WI38 (cell line): ENCODE measurements at regions not wholly inside any gene's neighbourhood (a gene's known extent, or its start where the extent isn't known, plus 50 kb on each side); places are given as distances from the start of the nearest gene placed in this dataset.
"Not testable (repeated sequence)": the region's sequence is repeated elsewhere in the genome, so short reads cannot be mapped to it uniquely, and the experiment has no call there.

ENCODE experiments used
- H3K4me3 ChIP-seq: 2 replicates; pipeline ENCODE4 v1.5.1; 2011; ENCODE audit warnings: low read depth, mild to moderate bottlenecking, control low read depth, low read length
- TF ChIP-seq, protein P1 (sequence below): IDR thresholded peaks from 2 replicates; pipeline ENCODE4 v1.5.1; 2012; ENCODE audit warnings: low read depth, mild to moderate bottlenecking, control low read depth, low read length

DNA sequence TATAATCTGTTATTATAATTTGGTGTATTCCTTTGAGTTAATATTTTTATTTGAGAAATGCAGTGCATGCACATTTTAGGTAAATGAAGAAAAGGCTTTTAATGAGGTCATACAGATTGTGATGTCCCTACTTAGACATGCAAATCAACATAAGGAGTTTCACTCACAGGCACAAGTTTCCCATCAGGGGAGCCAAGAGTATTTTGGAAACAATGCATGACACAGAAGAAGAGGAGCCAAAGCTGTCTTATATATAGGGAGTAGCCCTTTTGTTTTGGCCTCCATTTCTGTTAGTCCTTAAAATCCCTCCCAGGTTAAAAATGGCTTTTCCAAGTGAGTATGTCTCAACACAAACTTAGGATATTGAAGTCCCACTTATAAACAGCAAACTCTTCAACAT, 703.4 kb upstream of the ANKRD30A start:
- TF ChIP-seq, protein P1, sequence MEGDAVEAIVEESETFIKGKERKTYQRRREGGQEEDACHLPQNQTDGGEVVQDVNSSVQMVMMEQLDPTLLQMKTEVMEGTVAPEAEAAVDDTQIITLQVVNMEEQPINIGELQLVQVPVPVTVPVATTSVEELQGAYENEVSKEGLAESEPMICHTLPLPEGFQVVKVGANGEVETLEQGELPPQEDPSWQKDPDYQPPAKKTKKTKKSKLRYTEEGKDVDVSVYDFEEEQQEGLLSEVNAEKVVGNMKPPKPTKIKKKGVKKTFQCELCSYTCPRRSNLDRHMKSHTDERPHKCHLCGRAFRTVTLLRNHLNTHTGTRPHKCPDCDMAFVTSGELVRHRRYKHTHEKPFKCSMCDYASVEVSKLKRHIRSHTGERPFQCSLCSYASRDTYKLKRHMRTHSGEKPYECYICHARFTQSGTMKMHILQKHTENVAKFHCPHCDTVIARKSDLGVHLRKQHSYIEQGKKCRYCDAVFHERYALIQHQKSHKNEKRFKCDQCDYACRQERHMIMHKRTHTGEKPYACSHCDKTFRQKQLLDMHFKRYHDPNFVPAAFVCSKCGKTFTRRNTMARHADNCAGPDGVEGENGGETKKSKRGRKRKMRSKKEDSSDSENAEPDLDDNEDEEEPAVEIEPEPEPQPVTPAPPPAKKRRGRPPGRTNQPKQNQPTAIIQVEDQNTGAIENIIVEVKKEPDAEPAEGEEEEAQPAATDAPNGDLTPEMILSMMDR: no peak
- no peak overlapping the region for H3K4me3 ChIP-seq

DNA sequence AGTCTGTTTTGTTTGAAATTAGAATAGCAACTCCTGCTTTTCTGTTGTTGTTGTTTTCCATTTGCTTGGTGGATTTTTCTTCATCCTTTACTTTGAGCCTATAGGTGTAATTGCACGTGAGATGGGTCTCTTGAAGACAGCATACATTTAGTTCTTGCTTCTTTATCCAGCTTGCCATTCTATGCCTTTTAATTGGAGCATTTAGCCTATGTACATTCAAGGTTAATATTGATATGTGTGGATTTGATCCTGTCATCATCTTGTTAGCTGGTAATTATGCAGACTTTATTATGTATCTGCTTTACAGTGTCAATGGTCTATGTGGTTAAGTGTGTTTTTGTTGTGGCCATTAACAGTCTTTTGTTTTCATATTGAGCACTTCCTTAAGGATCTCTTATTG, 708.9 kb upstream of the ANKRD30A start:
- TF ChIP-seq, protein P1: no peak
- H3K4me3 ChIP-seq: no peak overlapping the region

DNA sequence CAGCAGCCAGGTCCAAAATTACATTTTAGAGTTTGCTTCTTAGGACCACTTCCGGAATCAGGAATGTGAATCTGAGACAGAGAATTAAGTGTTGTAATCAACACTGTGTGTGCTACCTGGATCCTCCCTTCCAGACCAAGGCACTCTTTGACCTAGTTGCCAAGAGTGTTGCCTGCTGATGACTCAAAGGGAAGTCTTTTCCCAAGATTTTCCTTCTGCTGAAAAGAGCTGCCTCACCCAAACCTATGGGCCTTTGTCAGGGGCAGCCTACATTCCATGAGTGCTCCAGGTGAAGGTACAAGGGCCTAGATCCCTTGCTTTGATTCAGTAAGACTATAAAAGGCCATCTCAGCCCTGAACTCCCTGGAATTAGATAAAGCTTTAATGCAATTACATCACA, 712.5 kb upstream of the ANKRD30A start:
- no peak overlapping the region for H3K4me3 ChIP-seq
- TF ChIP-seq, protein P1: no peak

DNA sequence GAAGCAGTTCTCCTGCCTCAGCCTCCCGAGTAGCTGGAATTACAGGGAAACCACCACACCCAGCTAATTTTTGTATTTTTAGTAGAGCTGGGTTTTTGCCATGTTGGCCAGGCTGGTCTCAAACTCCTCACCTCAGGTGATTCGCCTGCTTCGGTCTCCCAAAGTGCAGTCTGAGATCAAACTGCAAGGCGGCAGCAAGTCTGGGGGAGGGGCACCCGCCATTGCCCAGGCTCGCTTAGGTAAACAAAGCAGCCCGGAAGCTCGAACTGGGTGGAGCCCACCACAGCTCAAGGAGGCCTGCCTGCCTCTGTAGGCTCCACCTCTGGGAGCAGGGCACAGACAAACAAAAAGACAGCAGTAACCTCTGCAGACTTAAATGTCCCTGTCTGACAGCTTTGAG, 725.2 kb upstream of the ANKRD30A start:
- not testable (repeated sequence) for H3K4me3 ChIP-seq

DNA sequence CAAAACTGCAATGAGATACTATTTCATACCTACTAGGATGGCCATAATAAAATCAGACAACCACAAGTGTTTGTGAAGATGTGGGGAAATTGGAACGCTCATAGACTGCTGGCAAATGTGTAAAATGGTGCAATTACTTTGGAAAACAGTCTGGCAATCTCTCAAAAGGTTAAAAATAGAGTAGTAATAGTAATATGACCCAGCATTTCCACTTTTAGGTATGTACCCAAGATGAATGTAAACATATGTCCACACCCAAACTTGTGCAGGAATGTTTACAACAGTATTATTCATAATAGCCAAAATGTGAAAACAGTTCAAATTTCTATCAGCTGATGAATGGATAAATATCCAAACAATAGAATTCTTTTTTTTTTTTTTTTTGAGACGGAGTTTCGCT, 731.6 kb upstream of the ANKRD30A start:
- no peak overlapping the region for H3K4me3 ChIP-seq
- TF ChIP-seq, protein P1: no peak

DNA sequence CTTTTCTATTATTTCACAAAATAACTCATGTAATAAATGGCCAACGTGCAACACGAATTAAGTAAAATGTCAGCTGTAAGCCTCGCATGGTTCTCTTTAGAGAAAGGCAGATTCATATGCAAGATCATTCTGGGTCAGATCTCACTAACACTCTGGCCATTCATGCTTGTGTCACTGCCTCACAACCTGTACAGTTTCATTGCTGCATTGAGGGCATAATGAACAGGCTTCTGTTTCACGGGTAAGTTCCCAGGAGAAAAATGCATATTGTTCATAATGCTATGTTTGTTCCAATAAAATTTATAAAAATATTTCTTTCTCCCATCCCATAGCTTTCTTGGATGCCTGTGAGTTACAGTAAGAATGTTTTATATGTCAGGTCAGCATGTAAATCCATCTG, 734.0 kb upstream of the ANKRD30A start:
- TF ChIP-seq, protein P1: no peak
- no peak overlapping the region for H3K4me3 ChIP-seq

DNA sequence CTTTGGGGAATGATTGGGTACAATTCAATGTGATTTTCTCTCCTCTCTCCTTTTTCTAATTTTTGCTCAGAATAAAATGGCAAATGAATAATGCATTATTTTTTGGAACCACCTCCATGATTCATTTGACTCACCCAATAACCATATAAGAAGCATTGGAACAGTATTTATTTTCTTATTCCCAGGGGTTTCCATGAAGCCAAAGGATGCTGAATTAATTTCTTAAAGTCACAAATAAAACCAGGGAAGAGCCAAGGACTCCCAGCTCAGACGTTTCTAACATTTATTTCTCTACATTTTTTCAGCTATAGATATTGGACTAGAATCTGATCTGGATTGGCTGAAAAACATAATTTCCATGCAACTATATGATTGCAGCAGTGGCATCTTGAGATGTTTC, 735.2 kb upstream of the ANKRD30A start:
- TF ChIP-seq, protein P1: no peak
- no peak overlapping the region for H3K4me3 ChIP-seq

DNA sequence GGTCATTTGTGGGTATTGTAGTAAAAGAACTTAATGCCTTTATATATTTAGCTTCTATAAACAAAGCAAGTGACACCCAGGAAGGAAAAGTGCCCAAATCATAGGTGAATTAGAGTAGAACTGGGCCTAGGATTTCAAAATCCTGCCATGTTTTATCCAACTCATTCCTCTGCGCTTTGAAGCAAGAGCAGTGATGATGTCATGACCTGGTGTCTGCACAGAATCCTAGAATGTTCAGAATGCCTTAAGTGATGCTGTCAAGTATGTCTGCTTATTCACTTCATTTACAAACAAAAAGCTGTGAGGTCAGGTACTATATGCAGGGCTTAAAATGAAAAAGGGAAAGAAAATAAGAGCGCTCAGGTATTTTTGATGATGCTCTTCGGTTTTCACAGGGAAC, 737.2 kb upstream of the ANKRD30A start:
- H3K4me3 ChIP-seq: no peak overlapping the region
- TF ChIP-seq, protein P1: no peak
